GM12878 (cell line): ENCODE measurements at regions not wholly inside any gene's neighbourhood (a gene's known extent, or its start where the extent isn't known, plus 50 kb on each side); places are given as distances from the start of the nearest gene placed in this dataset.

Experiments used
- ATAC-seq: fragments of 200-7000 bp; cut with Tn5 transposase; 3 replicates; pipeline ENCODE4 v1.9.1; 2020; ENCODE audit warnings: mild to moderate bottlenecking, moderate library complexity
- BruUV-seq: library from RNA; stranded (reverse); fragments of 400-500 nt; replicated peaks from 2 replicates; lab custom pipeline; 2021; lab: Mats Ljungman, UMichigan
- CTCF ChIA-PET: fragments of 300-600 bp; sonication (Branson Sonifier 250); formaldehyde crosslinking; extraction: SDS; loops from one replicate; lab custom pipeline; 2021; ENCODE audit warnings: inconsistent platforms; lab: Yijun Ruan, JAX
- POLR2A ChIA-PET: fragments of 350-600 bp; formaldehyde crosslinking; extraction: SDS; loops from one replicate; lab custom pipeline; 2021; ENCODE audit warnings: inconsistent platforms; lab: Charles Lee
- RAD21 ChIA-PET: fragments of 300-600 bp; sonication (Branson Sonifier 250); formaldehyde crosslinking; loops from one replicate; lab custom pipeline; 2023; ENCODE audit warnings: antibody characterized with exemption; ENCODE audit not compliant: unreplicated experiment; lab: Charles Lee
- SMC1A ChIA-PET: fragments of 300-600 bp; sonication (Branson Sonifier 250); formaldehyde crosslinking; loops from one replicate; lab custom pipeline; 2023; ENCODE audit not compliant: unreplicated experiment, uncharacterized antibody; lab: Charles Lee
- DNase-seq: peaks from one replicate; pipeline ENCODE4 v3.0.0-alpha.2; 2011; ENCODE audit warnings: low read depth, low spot score
- FAIRE-seq: peaks from 3 replicates; lab custom pipeline; 2011; peaks lifted over from hg19 to GRCh38; lab: Jason Lieb, UNC
- H2AFZ ChIP-seq: 2 replicates; pipeline ENCODE4 v1.6.0; 2011; ENCODE audit warnings: low read depth, low read length, control low read depth; ENCODE audit not compliant: control insufficient read depth
- H3K27ac ChIP-seq: 2 replicates; pipeline ENCODE4 v1.5.1; 2011; ENCODE audit warnings: control low read depth; ENCODE audit not compliant: control insufficient read depth, insufficient read depth
- H3K27me3 ChIP-seq, 2 experiments: replicated peaks in 1 of 2; 2 replicates each; pipeline versions ENCODE4 v1.6.0 to v1.6.1; 2011; ENCODE audit warnings: low read length in 1 of 2; ENCODE audit not compliant: control insufficient read depth in 2 of 2, insufficient read depth in 2 of 2
- H3K36me3 ChIP-seq, 2 experiments: 2 replicates each; pipeline ENCODE4 v1.5.1; 2011; ENCODE audit warnings: low read length in 1 of 2; ENCODE audit not compliant: control insufficient read depth in 2 of 2, insufficient read depth in 2 of 2
- H3K4me1 ChIP-seq: 2 replicates; pipeline ENCODE4 v1.6.1; 2011; ENCODE audit warnings: mild to moderate bottlenecking, low read length, moderate library complexity, mixed read lengths; ENCODE audit not compliant: control insufficient read depth, insufficient read depth
- H3K4me2 ChIP-seq: 2 replicates; pipeline ENCODE4 v1.6.0; 2011; ENCODE audit warnings: control low read depth; ENCODE audit not compliant: control insufficient read depth, insufficient read depth
- H3K4me3 ChIP-seq: fragments of 200-600 bp; sonication (generic); 2 replicates; pipeline ENCODE4 v1.5.1; 2016
- H3K79me2 ChIP-seq: 2 replicates; pipeline ENCODE4 v1.6.0; 2011; ENCODE audit warnings: low read length; ENCODE audit not compliant: control insufficient read depth, insufficient read depth
- H3K9ac ChIP-seq: 2 replicates; pipeline ENCODE4 v1.8.0; 2011; ENCODE audit warnings: low read length, control low read depth, mixed read lengths; ENCODE audit not compliant: control insufficient read depth, insufficient read depth
- H3K9me3 ChIP-seq: replicated peaks from 3 replicates; pipeline ENCODE4 v1.5.1; 2011; ENCODE audit warnings: mild to moderate bottlenecking, low read length; ENCODE audit not compliant: control insufficient read depth, insufficient read depth
- H4K20me1 ChIP-seq: 2 replicates; pipeline ENCODE4 v1.6.0; 2011; ENCODE audit not compliant: control insufficient read depth, insufficient read depth
- FOS ChIP-seq: IDR thresholded peaks from 3 replicates; pipeline ENCODE4 v1.6.1; 2011; ENCODE audit warnings: borderline replicate concordance; ENCODE audit not compliant: insufficient read length; ENCODE audit errors: extremely low read depth
- IKZF1 ChIP-seq: fragments of 450-650 bp; conservative IDR thresholded peaks from 2 replicates; pipeline ENCODE4 v1.6.1; 2017; ENCODE audit warnings: antibody characterized with exemption, mild to moderate bottlenecking
- IKZF2 ChIP-seq, 2 experiments: fragments of 450-650 bp; IDR thresholded peaks; 2 replicates each; pipeline ENCODE4 v1.6.1; 2017; ENCODE audit warnings: mild to moderate bottlenecking in 2 of 2, moderate library complexity in 2 of 2
- KLF5 ChIP-seq: fragments of 450-650 bp; IDR thresholded peaks from 2 replicates; pipeline ENCODE4 v1.6.1; 2014; ENCODE audit warnings: mild to moderate bottlenecking; ENCODE audit not compliant: partially characterized antibody
- MAX ChIP-seq: IDR thresholded peaks from 2 replicates; pipeline ENCODE4 v1.6.1; 2012; ENCODE audit warnings: low read depth, low read length, improper control_type of control experiment
- MTA2 ChIP-seq: fragments of 450-650 bp; IDR thresholded peaks from 2 replicates; pipeline ENCODE4 v1.6.1; 2016; ENCODE audit warnings: low read depth, mild to moderate bottlenecking, moderate library complexity
- NKRF ChIP-seq: fragments of 450-650 bp; conservative IDR thresholded peaks from 2 replicates; pipeline ENCODE4 v1.6.1; 2017; ENCODE audit warnings: mild to moderate bottlenecking, moderate library complexity
- NRF1 ChIP-seq: conservative IDR thresholded peaks from 2 replicates; pipeline ENCODE4 v1.6.1; 2011; ENCODE audit warnings: mild to moderate bottlenecking, low read depth, low read length, improper control_type of control experiment
- PBX3 ChIP-seq: IDR thresholded peaks from 2 replicates; pipeline ENCODE4 v1.6.1; 2011; ENCODE audit warnings: mild to moderate bottlenecking, low read depth, low read length, moderate library complexity; ENCODE audit not compliant: insufficient replicate concordance
- POLR2AphosphoS2 ChIP-seq: IDR thresholded peaks from 2 replicates; pipeline ENCODE4 v1.6.1; 2011; ENCODE audit warnings: low read depth, mild to moderate bottlenecking, low read length, improper control_type of control experiment, moderate library complexity
- RAD21 ChIP-seq: IDR thresholded peaks from 2 replicates; pipeline ENCODE4 v1.6.1; 2011; ENCODE audit warnings: mild to moderate bottlenecking, low read depth, low read length, moderate library complexity; ENCODE audit not compliant: insufficient read depth
- SP1 ChIP-seq: IDR thresholded peaks from one replicate; pipeline ENCODE4 v1.6.1; 2011; ENCODE audit warnings: low read depth, low read length
- SRF ChIP-seq, 2 experiments: IDR thresholded peaks; 2 replicates each; pipeline ENCODE4 v1.6.1; 2011; ENCODE audit warnings: low read depth in 2 of 2, low read length in 2 of 2, mild to moderate bottlenecking in 1 of 2, moderate library complexity in 1 of 2
- SUPT20H ChIP-seq: IDR thresholded peaks from 2 replicates; pipeline ENCODE4 v1.6.1; 2011; ENCODE audit warnings: low read depth, mild to moderate bottlenecking, low read length, moderate library complexity, borderline replicate concordance; ENCODE audit not compliant: control insufficient read depth
- USF2 ChIP-seq: IDR thresholded peaks from 2 replicates; pipeline ENCODE4 v1.6.1; 2011; ENCODE audit warnings: low read depth, low read length, improper control_type of control experiment, borderline replicate concordance
- ZBTB33 ChIP-seq: fragments of 450-650 bp; IDR thresholded peaks from 2 replicates; pipeline ENCODE4 v1.6.1; 2017; ENCODE audit warnings: mild to moderate bottlenecking
- ZNF622 ChIP-seq: fragments of 450-650 bp; IDR thresholded peaks from 2 replicates; pipeline ENCODE4 v1.6.1; 2017; ENCODE audit warnings: mild to moderate bottlenecking, inconsistent platforms
- in situ Hi-C: fragments of 300-500 bp; cut with MboI; formaldehyde crosslinking; loops from 9 replicates; pipeline ENCODE4 v1.14.3; 2018; ENCODE audit warnings: mixed read lengths
- intact Hi-C: fragments of 100-400 bp; cut with micrococcal nuclease; formaldehyde crosslinking; loops from one replicate; pipeline ENCODE4 v1.14.2; 2022; ENCODE audit not compliant: unreplicated experiment

- no peaks in the 10 kb centered on the region; the same call in 2 of the 3 replicates for H3K9me3 ChIP-seq
- DNase-seq (no peak), ATAC-seq (no peak), FAIRE-seq (no peak)
- BruUV-seq: no TSS peak
- no peak overlapping the region for H2AFZ ChIP-seq
- ChIA-PET CTCF (no interaction called here), RAD21 (no interaction called here), SMC1A (no interaction called here), POLR2A (no interaction called here)
- no peaks in the 10 kb centered on the region for H3K27me3 ChIP-seq
- no peaks in the 10 kb centered on the region for H3K4me1 ChIP-seq
- H3K9ac ChIP-seq: no peak overlapping the region
- intact Hi-C loops (no loop called here), in situ Hi-C loops (no loop called here)
- H3K4me3 ChIP-seq: no peak overlapping the region
- no peaks in the 10 kb centered on the region for H3K36me3 ChIP-seq
- no peak overlapping the region for H3K27ac ChIP-seq
- TF ChIP-seq NKRF (no peak), PBX3 (no peak), IKZF2 (IDR thresholded peaks at IDR 0.05) (no peak), ZBTB33 (no peak), MTA2 (no peak), SP1 (no peak), MAX (no peak), KLF5 (no peak), FOS (no peak), RAD21 (no peak), ZNF622 (no peak), POLR2AphosphoS2 (no peak), SUPT20H (no peak), SRF (IDR thresholded peaks at IDR 0.05; ENCODE audit: low read depth in 2 of 2, low read length in 2 of 2) (no peak), IKZF1 (no peak), NRF1 (no peak), USF2 (no peak)
- no peaks in the 10 kb centered on the region for H4K20me1 ChIP-seq
- no peak overlapping the region for H3K4me2 ChIP-seq
- H3K79me2 ChIP-seq: no peaks in the 10 kb centered on the region
Observed at GRCh38 chr5:97436405-97436804, 253.4 kb upstream of the RIOK2 start.
